Panc1 (cell line): ENCODE measurements at regions not wholly inside any gene's neighbourhood (a gene's known extent, or its start where the extent isn't known, plus 50 kb on each side); places are given as distances from the start of the nearest gene placed in this dataset.

Experiments used
- ATAC-seq: fragments of 200-7000 bp; cut with Tn5 transposase; 2 replicates; pipeline ENCODE4 v1.9.1; 2020; ENCODE audit warnings: mild to moderate bottlenecking, moderate library complexity
- BruUV-seq: library from RNA; stranded (reverse); fragments of 400-500 nt; replicated peaks from 2 replicates; lab custom pipeline; 2021; lab: Mats Ljungman, UMichigan
- CTCF ChIA-PET: fragments of 300-600 bp; sonication (Branson Sonifier 250); formaldehyde crosslinking; loops from one replicate; lab custom pipeline; 2022; ENCODE audit warnings: antibody characterized with exemption; lab: Charles Lee
- POLR2A ChIA-PET: fragments of 300-600 bp; sonication (Branson Sonifier 250); formaldehyde crosslinking; loops from one replicate; lab custom pipeline; 2022; ENCODE audit warnings: antibody characterized with exemption; lab: Charles Lee
- DNase-seq: peaks from one replicate; pipeline ENCODE4 v3.0.0-alpha.2; 2010; ENCODE audit warnings: low read depth, low spot score
- H3K27ac ChIP-seq: 2 replicates; pipeline ENCODE4 v1.5.1; 2011; ENCODE audit warnings: mild to moderate bottlenecking, low read length, inconsistent platforms
- H3K27me3 ChIP-seq: fragments of 200-500 bp; sonication (Bioruptor generic); 2 replicates; pipeline ENCODE4 v1.6.0; 2014; ENCODE audit warnings: low read length, inconsistent platforms; ENCODE audit not compliant: control insufficient read depth, insufficient read depth
- H3K36me3 ChIP-seq: fragments of 200-500 bp; sonication (Bioruptor generic); 2 replicates; pipeline ENCODE4 v1.5.1; 2014; ENCODE audit warnings: inconsistent platforms, mild to moderate bottlenecking, low read length, moderate library complexity; ENCODE audit not compliant: control insufficient read depth, insufficient read depth
- H3K4me1 ChIP-seq: 2 replicates; pipeline ENCODE4 v1.5.1; 2011; ENCODE audit warnings: inconsistent platforms, mild to moderate bottlenecking, low read length, moderate library complexity; ENCODE audit not compliant: control insufficient read depth, insufficient read depth
- H3K4me3 ChIP-seq, 2 experiments: 2 replicates each; pipeline ENCODE4 v1.5.1; 2011 to 2012; ENCODE audit warnings: low read depth in 2 of 2, low read length in 2 of 2, mild to moderate bottlenecking in 2 of 2, inconsistent platforms in 1 of 2, moderate library complexity in 1 of 2
- H3K9me3 ChIP-seq: fragments of 200-500 bp; sonication (Bioruptor generic); 2 replicates; pipeline ENCODE4 v1.5.1; 2014; ENCODE audit warnings: low read depth, mild to moderate bottlenecking, inconsistent platforms, low read length, moderate library complexity; ENCODE audit not compliant: control insufficient read depth, insufficient read depth
- CTCF ChIP-seq: fragments of 450-650 bp; IDR thresholded peaks from 2 replicates; pipeline ENCODE4 v1.5.1; 2017; ENCODE audit warnings: mild to moderate bottlenecking
- POLR2AphosphoS5 ChIP-seq: IDR thresholded peaks from 2 replicates; pipeline ENCODE4 v1.6.1; 2012; ENCODE audit warnings: mild to moderate bottlenecking, low read depth, low read length, moderate library complexity
- REST ChIP-seq, 2 experiments: IDR thresholded peaks; 2 replicates each; pipeline ENCODE4 v1.6.1; 2011 to 2012; ENCODE audit warnings: low read depth in 2 of 2, control low read depth in 1 of 2, low read length in 1 of 2, mild to moderate bottlenecking in 1 of 2, moderate library complexity in 1 of 2; ENCODE audit not compliant: insufficient read depth in 1 of 2
- SIN3A ChIP-seq: IDR thresholded peaks from 2 replicates; pipeline ENCODE4 v1.6.1; 2012; ENCODE audit warnings: low read depth, mild to moderate bottlenecking, low read length, moderate library complexity, borderline replicate concordance; ENCODE audit not compliant: insufficient read depth
- TCF7L2 ChIP-seq: IDR thresholded peaks from 2 replicates; pipeline ENCODE4 v1.6.1; 2011; ENCODE audit warnings: mild to moderate bottlenecking, low read depth, low read length, inconsistent platforms
- in situ Hi-C: cut with HindIII; loops from 2 replicates; pipeline ENCODE4 v1.10.0; 2016; ENCODE audit warnings: low sequenced_read_pairs, low pct_unique_long_range_greater_than_20kb
- intact Hi-C: fragments of 100-400 bp; cut with micrococcal nuclease; formaldehyde crosslinking; loops from one replicate; pipeline ENCODE4 v1.10.0; 2022; ENCODE audit not compliant: unreplicated experiment

- intact Hi-C loops (no loop called here), in situ Hi-C loops (no loop called here)
- Histone ChIP-seq H3K4me3 (no peak overlapping the region), H3K27me3 (no peaks in the 10 kb centered on the region; the same call in 1 of the 2 replicates), H3K27ac (no peak overlapping the region), H3K9me3 (no peaks in the 10 kb centered on the region), H3K4me1 (no peaks in the 10 kb centered on the region), H3K36me3 (no peaks in the 10 kb centered on the region)
- no peak for ATAC-seq
- no TSS peak for BruUV-seq
- POLR2A ChIA-PET, result no interaction called here
- TF ChIP-seq POLR2AphosphoS5 (no peak), SIN3A (no peak), TCF7L2 (no peak), REST (IDR thresholded peaks at IDR 0.05; ENCODE audit: insufficient read depth in 1 of 2, low read depth in 2 of 2, low read length in 1 of 2) (no peak)
- no peak for DNase-seq
- CTCF ChIA-PET, result no interaction called here
These were observed 617.8 kb upstream of the RAB6C start for GRCh38 chr2:129361688-129362087.

- TF ChIP-seq SIN3A, result no peak
- TF ChIP-seq TCF7L2, result no peak
- TF ChIP-seq REST (IDR thresholded peaks at IDR 0.05; ENCODE audit: insufficient read depth in 1 of 2, low read depth in 2 of 2, low read length in 1 of 2), result no peak
- TF ChIP-seq CTCF, result no peak
- TF ChIP-seq POLR2AphosphoS5, result no peak
- ChIA-PET CTCF (no interaction called here), POLR2A (no interaction called here)
- DNase-seq (no peak), ATAC-seq (no peak)
- Histone ChIP-seq H3K27ac (no peak overlapping the region), H3K4me1 (no peaks in the 10 kb centered on the region), H3K4me3 (no peak overlapping the region), H3K27me3 (peaks cover 2% of the 10 kb centered on the region; the same call in 1 of the 2 replicates), H3K9me3 (no peaks in the 10 kb centered on the region), H3K36me3 (no peaks in the 10 kb centered on the region)
- BruUV-seq, result no TSS peak
- in situ Hi-C loops (no loop called here), intact Hi-C loops (no loop called here)
These were observed 613.2 kb upstream of the RAB6C start for GRCh38 chr2:129366263-129366662.
